IMR-90 (cell line): ENCODE measurements at regions not wholly inside any gene's neighbourhood (a gene's known extent, or its start where the extent isn't known, plus 50 kb on each side); places are given as distances from the start of the nearest gene placed in this dataset.

Source experiments
- ATAC-seq: fragments of 200-7000 bp; cut with Tn5 transposase; 2 replicates; pipeline ENCODE4 v1.9.1; 2020; ENCODE audit warnings: low read depth, mild to moderate bottlenecking, moderate library complexity
- BruUV-seq: library from RNA; stranded (reverse); fragments of 400-500 nt; replicated peaks from 2 replicates; lab custom pipeline; 2021; lab: Mats Ljungman, UMichigan
- CTCF ChIA-PET: fragments of 300-600 bp; formaldehyde crosslinking; extraction: SDS; loops from one replicate; lab custom pipeline; 2021; ENCODE audit warnings: antibody characterized with exemption; lab: Yijun Ruan, JAX
- POLR2A ChIA-PET: fragments of 300-600 bp; sonication (Branson Sonifier 250); formaldehyde crosslinking; loops from one replicate; lab custom pipeline; 2022; ENCODE audit warnings: antibody characterized with exemption; ENCODE audit not compliant: unreplicated experiment; lab: Charles Lee
- DNase-seq: peaks from one replicate; pipeline ENCODE4 v3.0.0; 2013
- H2AFZ ChIP-seq: replicated peaks from 2 replicates; pipeline ENCODE3; 2013; ENCODE audit warnings: low read length, mild to moderate bottlenecking; ENCODE audit not compliant: poor library complexity
- H2AK5ac ChIP-seq: 2 replicates; pipeline ENCODE4 v1.6.1; 2013; ENCODE audit warnings: low read depth, low read length, inconsistent platforms
- H2AK9ac ChIP-seq: replicated peaks from 2 replicates; pipeline ENCODE3; 2013; ENCODE audit warnings: mild to moderate bottlenecking, low read depth, low read length, moderate library complexity; ENCODE audit not compliant: poor library complexity
- H2BK120ac ChIP-seq: 2 replicates; pipeline ENCODE4 v1.6.1; 2013; ENCODE audit warnings: low read depth, low read length, inconsistent platforms
- H2BK15ac ChIP-seq: 3 replicates; pipeline ENCODE4 v1.6.1; 2013; ENCODE audit warnings: low read depth, low read length, inconsistent platforms
- H2BK20ac ChIP-seq: 2 replicates; pipeline ENCODE4 v1.6.1; 2013; ENCODE audit warnings: low read depth, mild to moderate bottlenecking, inconsistent platforms, low read length, moderate library complexity
- H2BK5ac ChIP-seq: 2 replicates; pipeline ENCODE4 v1.6.1; 2013; ENCODE audit warnings: mild to moderate bottlenecking, low read depth, low read length, inconsistent platforms; ENCODE audit not compliant: poor library complexity, severe bottlenecking
- H3K14ac ChIP-seq: replicated peaks from 2 replicates; pipeline ENCODE4 v1.6.1; 2013; ENCODE audit warnings: low read depth, low read length, inconsistent platforms
- H3K18ac ChIP-seq: 2 replicates; pipeline ENCODE4 v1.6.1; 2013; ENCODE audit warnings: low read depth, low read length, control low read depth
- H3K23ac ChIP-seq: 2 replicates; pipeline ENCODE4 v1.6.1; 2013; ENCODE audit warnings: low read depth, low read length, inconsistent platforms
- H3K27ac ChIP-seq: 2 replicates; pipeline ENCODE4 v1.5.1; 2013; ENCODE audit warnings: mild to moderate bottlenecking, control low read depth, low read length; ENCODE audit not compliant: insufficient read depth
- H3K27me3 ChIP-seq: 2 replicates; pipeline ENCODE4 v1.6.1; 2013; ENCODE audit warnings: low read length; ENCODE audit not compliant: control insufficient read depth, insufficient read depth
- H3K36me3 ChIP-seq: 2 replicates; pipeline ENCODE4 v1.6.1; 2013; ENCODE audit warnings: low read length, mixed read lengths; ENCODE audit not compliant: control insufficient read depth, insufficient read depth
- H3K4ac ChIP-seq: 2 replicates; pipeline ENCODE4 v1.6.1; 2013; ENCODE audit warnings: low read depth, low read length, inconsistent platforms
- H3K4me1 ChIP-seq: 2 replicates; pipeline ENCODE4 v1.6.1; 2013; ENCODE audit warnings: low read length, mixed read lengths; ENCODE audit not compliant: control insufficient read depth, insufficient read depth
- H3K4me2 ChIP-seq: 2 replicates; pipeline ENCODE4 v1.6.1; 2013; ENCODE audit warnings: low read depth, mild to moderate bottlenecking, control low read depth, low read length, moderate library complexity
- H3K4me3 ChIP-seq: 2 replicates; pipeline ENCODE4 v1.5.1; 2013; ENCODE audit warnings: low read depth, mild to moderate bottlenecking, control low read depth, low read length, moderate library complexity; ENCODE audit not compliant: insufficient read depth
- H3K56ac ChIP-seq: 2 replicates; pipeline ENCODE4 v1.6.1; 2013; ENCODE audit warnings: low read length, inconsistent platforms; ENCODE audit not compliant: insufficient read depth; ENCODE audit errors: extremely low read depth
- H3K79me1 ChIP-seq, 2 experiments: 2 replicates each; pipeline ENCODE4 v1.6.1; 2013; ENCODE audit warnings: low read length in 2 of 2, inconsistent platforms in 1 of 2, low read depth in 1 of 2
- H3K9ac ChIP-seq: 2 replicates; pipeline ENCODE4 v1.6.1; 2013; ENCODE audit warnings: low read depth, low read length, control low read depth
- H3K9me1 ChIP-seq: 2 replicates; pipeline ENCODE4 v1.6.1; 2013; ENCODE audit warnings: low read length, inconsistent platforms; ENCODE audit not compliant: insufficient read depth
- H3K9me3 ChIP-seq: 2 replicates; pipeline ENCODE4 v1.6.1; 2013; ENCODE audit warnings: low read length; ENCODE audit not compliant: control insufficient read depth, insufficient read depth
- H4K20me1 ChIP-seq: 2 replicates; pipeline ENCODE4 v1.6.1; 2013; ENCODE audit warnings: low read length, inconsistent platforms; ENCODE audit not compliant: insufficient read depth
- H4K5ac ChIP-seq: 2 replicates; pipeline ENCODE4 v1.6.1; 2013; ENCODE audit warnings: mild to moderate bottlenecking, low read depth, low read length, control low read depth
- H4K8ac ChIP-seq, 2 experiments: 2 replicates each; pipeline ENCODE4 v1.6.1; 2013; ENCODE audit warnings: low read depth in 2 of 2, low read length in 2 of 2, control low read depth in 1 of 2, inconsistent platforms in 1 of 2
- H4K91ac ChIP-seq: 2 replicates; pipeline ENCODE4 v1.6.1; 2013; ENCODE audit warnings: low read depth, low read length, inconsistent platforms; ENCODE audit not compliant: insufficient read depth
- BHLHE40 ChIP-seq: fragments of 150-350 bp; IDR thresholded peaks from 2 replicates; pipeline ENCODE4 v1.6.1; 2016; ENCODE audit warnings: mild to moderate bottlenecking, low read depth, low read length
- CEBPB ChIP-seq: IDR thresholded peaks from 2 replicates; pipeline ENCODE4 v1.6.1; 2012; ENCODE audit warnings: low read depth, low read length, improper control_type of control experiment
- CTCF ChIP-seq: conservative IDR thresholded peaks from 2 replicates; pipeline ENCODE4 v1.5.1; 2012; ENCODE audit warnings: mild to moderate bottlenecking, low read depth, low read length, improper control_type of control experiment
- ELK1 ChIP-seq: fragments of 150-350 bp; IDR thresholded peaks from 2 replicates; pipeline ENCODE4 v1.6.1; 2016; ENCODE audit warnings: low read depth, mild to moderate bottlenecking, low read length, moderate library complexity, borderline replicate concordance
- FOS ChIP-seq: fragments of 150-350 bp; IDR thresholded peaks from 2 replicates; pipeline ENCODE4 v1.6.1; 2016; ENCODE audit warnings: low read depth, low read length
- MAFK ChIP-seq: IDR thresholded peaks from 2 replicates; pipeline ENCODE4 v1.6.1; 2012; ENCODE audit warnings: low read depth, low read length, improper control_type of control experiment
- MAZ ChIP-seq: IDR thresholded peaks from 2 replicates; pipeline ENCODE4 v1.6.1; 2012; ENCODE audit warnings: low read depth, mild to moderate bottlenecking, low read length, improper control_type of control experiment, moderate library complexity, borderline replicate concordance
- MXI1 ChIP-seq: IDR thresholded peaks from 2 replicates; pipeline ENCODE4 v1.6.1; 2012; ENCODE audit warnings: low read depth, mild to moderate bottlenecking, low read length, moderate library complexity, borderline replicate concordance
- NFE2L2 ChIP-seq: fragments of 150-350 bp; IDR thresholded peaks from 2 replicates; pipeline ENCODE4 v1.6.1; 2016; ENCODE audit warnings: low read depth, mild to moderate bottlenecking, low read length
- POLR2A ChIP-seq: IDR thresholded peaks from 2 replicates; pipeline ENCODE4 v1.6.1; 2012; ENCODE audit warnings: mild to moderate bottlenecking, low read depth, low read length
- RAD21 ChIP-seq: IDR thresholded peaks from 2 replicates; pipeline ENCODE4 v1.6.1; 2012; ENCODE audit warnings: low read length, improper control_type of control experiment
- RCOR1 ChIP-seq: IDR thresholded peaks from 2 replicates; pipeline ENCODE4 v1.6.1; 2012; ENCODE audit warnings: mild to moderate bottlenecking, low read length, improper control_type of control experiment; ENCODE audit not compliant: insufficient replicate concordance
- RFX5 ChIP-seq: IDR thresholded peaks from 2 replicates; pipeline ENCODE4 v1.8.0; 2012; ENCODE audit warnings: low read depth, mild to moderate bottlenecking, low read length, moderate library complexity
- SMC3 ChIP-seq: fragments of 150-350 bp; IDR thresholded peaks from 2 replicates; pipeline ENCODE4 v1.6.1; 2016; ENCODE audit warnings: low read depth, mild to moderate bottlenecking, antibody characterized with exemption, low read length, moderate library complexity
- USF2 ChIP-seq: fragments of 150-350 bp; IDR thresholded peaks from 2 replicates; pipeline ENCODE4 v1.6.1; 2017; ENCODE audit warnings: mild to moderate bottlenecking, antibody characterized with exemption, low read length, low read depth
- WGBS, 2 experiments: methylation state at CpG; one replicate each; pipeline versions ENCODE4 v1.1.5 to v1.1.7; 2013; ENCODE audit warnings: missing lambda C conversion rate in 2 of 2; ENCODE audit not compliant: insufficient read length in 1 of 2; ENCODE audit errors: extremely low coverage in 2 of 2; 5-methylcytosine and 5-hydroxymethylcytosine counted together
- dilution Hi-C: fragments of 300-500 bp; cut with HindIII; formaldehyde crosslinking; loops from one replicate; pipeline ENCODE4 v1.14.3; 2018; ENCODE audit warnings: low sequenced_read_pairs; ENCODE audit not compliant: unreplicated experiment
- in situ Hi-C: fragments of 300-500 bp; cut with MboI; formaldehyde crosslinking; loops from 3 replicates; pipeline ENCODE4 v1.14.3; 2019; ENCODE audit warnings: low sequenced_read_pairs, inconsistent platforms, mixed read lengths
- intact Hi-C: fragments of 100-400 bp; cut with micrococcal nuclease; formaldehyde crosslinking; loops from 2 replicates; pipeline ENCODE4 v1.10.0; 2022

- H2BK5ac ChIP-seq = no peak overlapping the region
- no peak overlapping the region for H4K5ac ChIP-seq
- H2BK15ac ChIP-seq = no peak overlapping the region
- H3K9ac ChIP-seq = no peak overlapping the region
- in situ Hi-C loops (no loop called here), dilution Hi-C loops (no loop called here), intact Hi-C loops (no loop called here)
- ChIA-PET CTCF (interaction anchor here (0.5 to 1.4 kb wide), 2 partner anchors 13 to 18 kb away, joined by 3 to 4 read pairs; no protein-coding TSS in a partner anchor), POLR2A (no interaction called here)
- no peak overlapping the region for H4K91ac ChIP-seq
- no peak overlapping the region for H3K4me3 ChIP-seq
- H2AFZ ChIP-seq = no peak overlapping the region
- no peaks in the 10 kb centered on the region for H3K36me3 ChIP-seq
- no peak overlapping the region for H2AK9ac ChIP-seq
- H4K8ac ChIP-seq = no peak overlapping the region
- no peaks in the 10 kb centered on the region for H3K79me1 ChIP-seq
- H4K20me1 ChIP-seq = no peaks in the 10 kb centered on the region
- no TSS peak for BruUV-seq
- no peak overlapping the region for H3K4me2 ChIP-seq
- TF ChIP-seq FOS = no peak
- no peak for TF ChIP-seq SMC3
- no peak for TF ChIP-seq RCOR1
- TF ChIP-seq CEBPB = no peak
- TF ChIP-seq POLR2A = no peak
- TF ChIP-seq MAZ = no peak
- no peak for TF ChIP-seq BHLHE40
- TF ChIP-seq MXI1 = no peak
- no peak for TF ChIP-seq RFX5
- no peak for TF ChIP-seq MAFK
- TF ChIP-seq CTCF = no peak
- TF ChIP-seq RAD21 = no peak
- no peak for TF ChIP-seq ELK1
- no peak for TF ChIP-seq USF2
- TF ChIP-seq NFE2L2 = no peak
- H3K23ac ChIP-seq = no peak overlapping the region
- no peaks in the 10 kb centered on the region for H3K9me1 ChIP-seq
- H2BK20ac ChIP-seq = no peak overlapping the region
- DNase-seq (no peak), ATAC-seq (no peak)
- H3K56ac ChIP-seq = no peak overlapping the region
- no peak overlapping the region for H3K14ac ChIP-seq
- no peak overlapping the region for H3K27ac ChIP-seq
- H3K18ac ChIP-seq = no peak overlapping the region
- H3K4ac ChIP-seq = no peak overlapping the region
- no peaks in the 10 kb centered on the region for H3K4me1 ChIP-seq
- H3K27me3 ChIP-seq = no peaks in the 10 kb centered on the region
- WGBS, 2 experiments = no CpG with 5 or more reads among the region's 1 CpG
- H2AK5ac ChIP-seq = no peak overlapping the region
- H2BK120ac ChIP-seq = no peak overlapping the region
- H3K9me3 ChIP-seq = peaks cover 7% of the 10 kb centered on the region; the same call in 1 of the 2 replicates
Observed at GRCh38 chr1:238265866-238266265, 375.1 kb upstream of the ZP4 start.
